ENCODE measurements at regions not wholly inside any gene's neighbourhood (a gene's known extent, or its start where the extent isn't known, plus 50 kb on each side); places are given as distances from the start of the nearest gene placed in this dataset.

- Histone ChIP-seq H3K4me3 (no peak overlapping the region), H3K27ac (no peak overlapping the region), H3K27me3 (no peaks in the 10 kb centered on the region), H3K9me3 (no peaks in the 10 kb centered on the region), H3K4me1 (ENCODE audit: insufficient read depth) (no peaks in the 10 kb centered on the region), H3K36me3 (no peaks in the 10 kb centered on the region)
- WGBS, 3 donors, result 86 to 98% (median 92%) methylated on average over 1 of the region's 1 CpG
- intact Hi-C loops (cut with DNase I), result no loop called here
- TF ChIP-seq EP300 (IDR thresholded peaks at IDR 0.05), result no peak
- no peak for TF ChIP-seq CTCF (IDR thresholded peaks at IDR 0.05)
- no peak for TF ChIP-seq POLR2A (IDR thresholded peaks at IDR 0.05)
- no peak for DNase-seq
These were observed 987.7 kb downstream of the TTLL7 start for GRCh38 chr1:83011265-83011664.

GRCh38 chr1:83006271-83006670, 992.7 kb downstream of the TTLL7 start:
- no peaks in the 10 kb centered on the region for H3K9me3 ChIP-seq
- H3K36me3 ChIP-seq, result no peaks in the 10 kb centered on the region
- H3K27ac ChIP-seq, result no peak overlapping the region
- H3K4me3 ChIP-seq, result no peak overlapping the region
- H3K4me1 ChIP-seq (ENCODE audit: insufficient read depth), result no peaks in the 10 kb centered on the region
- intact Hi-C loops (cut with DNase I), result no loop called here
- H3K27me3 ChIP-seq, result no peaks in the 10 kb centered on the region
- TF ChIP-seq CTCF (IDR thresholded peaks at IDR 0.05) (no peak), POLR2A (IDR thresholded peaks at IDR 0.05) (no peak), EP300 (IDR thresholded peaks at IDR 0.05) (no peak)
- no peak for DNase-seq
- WGBS, 3 donors, result 91 to 97% (median 91%) methylated on average over 3 of the region's 3 CpGs

- H3K9me3 ChIP-seq, result no peaks in the 10 kb centered on the region
- intact Hi-C loops (cut with DNase I), result no loop called here
- WGBS, 3 donors, result 89 to 93% (median 92%) methylated on average over 4 of the region's 4 CpGs
- no peak overlapping the region for H3K4me3 ChIP-seq
- TF ChIP-seq CTCF (IDR thresholded peaks at IDR 0.05), result no peak
- TF ChIP-seq EP300 (IDR thresholded peaks at IDR 0.05), result no peak
- TF ChIP-seq POLR2A (IDR thresholded peaks at IDR 0.05), result no peak
- H3K36me3 ChIP-seq, result no peaks in the 10 kb centered on the region
- H3K27me3 ChIP-seq, result no peaks in the 10 kb centered on the region
- no peaks in the 10 kb centered on the region for H3K4me1 ChIP-seq (ENCODE audit: insufficient read depth)
- no peak for DNase-seq
- H3K27ac ChIP-seq, result no peak overlapping the region
These were observed 998.6 kb downstream of the TTLL7 start for GRCh38 chr1:83000286-83000685.

- 27 to 50% (median 39%) methylated on average over 2 of the region's 2 CpGs for WGBS, 3 donors
- intact Hi-C loops (cut with DNase I), result no loop called here
- Histone ChIP-seq H3K36me3 (no peaks in the 10 kb centered on the region), H3K4me3 (no peak overlapping the region), H3K9me3 (no peaks in the 10 kb centered on the region), H3K27me3 (no peaks in the 10 kb centered on the region), H3K27ac (no peak overlapping the region), H3K4me1 (ENCODE audit: insufficient read depth) (peaks cover 2% of the 10 kb centered on the region)
- DNase-seq, result no peak
- TF ChIP-seq EP300 (IDR thresholded peaks at IDR 0.05) (no peak), POLR2A (IDR thresholded peaks at IDR 0.05) (no peak), CTCF (IDR thresholded peaks at IDR 0.05) (no peak)
These were observed 1003.0 kb downstream of the TTLL7 start for GRCh38 chr1:82995951-82996350.
